ENCODE measurements at regions not wholly inside any gene's neighbourhood (a gene's known extent, or its start where the extent isn't known, plus 50 kb on each side); places are given as distances from the start of the nearest gene placed in this dataset.
A peak's percentile ranks its signal among the peaks of the same experiment; 100 is the strongest.

GRCh38 chr12:127165567-127166392, 1101.2 kb upstream of the TMEM132C start:
- Histone ChIP-seq H3K4me3 (peak overlapping the region; percentile 34), H3K27ac (ENCODE audit: low read depth) (no peak overlapping the region), H3K4me1 (ENCODE audit: insufficient read depth) (no peaks in the 10 kb centered on the region), H3F3A (replicated peaks; ENCODE audit: low read depth) (no peaks in the 10 kb centered on the region), H3K4me2 (peak overlapping the region; percentile 60; the same call in 1 of the 2 replicates), H2AFZ (no peak overlapping the region), H3K9me2 (ENCODE audit: insufficient read depth) (no peaks in the 10 kb centered on the region), H3K79me2 (replicated peaks; ENCODE audit: insufficient read depth) (no peaks in the 10 kb centered on the region), H3K27me3 (ENCODE audit: insufficient read depth) (no peaks in the 10 kb centered on the region), H4K20me1 (replicated peaks; ENCODE audit: insufficient read depth) (no peaks in the 10 kb centered on the region), H3K36me3 (ENCODE audit: insufficient read depth) (no peaks in the 10 kb centered on the region)
- DNase-seq (ENCODE audit: low spot score) (peak; percentile 72), ATAC-seq (no peak)
- H3K36me3 Mint-ChIP-seq (ENCODE audit: low read depth), result peaks cover 46% of the 10 kb centered on the region
- H3K9me3 Mint-ChIP-seq, result peaks cover 46% of the 10 kb centered on the region
- no peaks in the 10 kb centered on the region for H3K4me1 Mint-ChIP-seq
- H3K27me3 Mint-ChIP-seq (ENCODE audit: insufficient read depth, low read depth, poor library complexity), result peaks cover 5% of the 10 kb centered on the region
- no peak overlapping the region for H3K4me3 Mint-ChIP-seq
- TF ChIP-seq REST (IDR thresholded peaks at IDR 0.05; ENCODE audit: unreplicated experiment), result no peak
- no peak for TF ChIP-seq JUNB (IDR thresholded peaks at IDR 0.05; ENCODE audit: unreplicated experiment)
- TF ChIP-seq ZNF462 (CRISPR knock-in tag; IDR thresholded peaks at IDR 0.05), result no peak
- no peak for TF ChIP-seq STAT1 (IDR thresholded peaks at IDR 0.05; ENCODE audit: unreplicated experiment)
- TF ChIP-seq ZNF114 (CRISPR knock-in tag; IDR thresholded peaks at IDR 0.05), result no peak
- no peak for TF ChIP-seq POLR2AphosphoS5 (IDR thresholded peaks at IDR 0.05; ENCODE audit: low read depth)
- TF ChIP-seq ZNF331 (CRISPR knock-in tag; IDR thresholded peaks at IDR 0.05; ENCODE audit: low read depth), result no peak
- TF ChIP-seq CTCF (conservative IDR thresholded peaks at IDR 0.05; ENCODE audit: low read depth in 2 of 2), result no peak
- TF ChIP-seq CREB1 (CRISPR knock-in tag; IDR thresholded peaks at IDR 0.05; ENCODE audit: low read depth), result no peak
- TF ChIP-seq NANOG (IDR thresholded peaks at IDR 0.05; ENCODE audit: borderline replicate concordance), result no peak
- no peak for TF ChIP-seq ETS1 (IDR thresholded peaks at IDR 0.05)
- no peak overlapping the region for H3K27ac Mint-ChIP-seq
